GM12892 (cell line): ENCODE measurements at regions not wholly inside any gene's neighbourhood (a gene's known extent, or its start where the extent isn't known, plus 50 kb on each side); places are given as distances from the start of the nearest gene placed in this dataset.

Experiments used
- DNase-seq: peaks from one replicate; pipeline ENCODE4 v3.0.0; 2011; ENCODE audit not compliant: insufficient read length
- FAIRE-seq: peaks from 2 replicates; lab custom pipeline; 2011; peaks lifted over from hg19 to GRCh38; lab: Jason Lieb, UNC
- POLR2A ChIP-seq: IDR thresholded peaks from 2 replicates; pipeline ENCODE4 v1.6.1; 2011; ENCODE audit warnings: low read depth, low read length, control low read depth
- POLR2AphosphoS5 ChIP-seq: IDR thresholded peaks from 2 replicates; pipeline ENCODE4 v1.6.1; 2011; ENCODE audit warnings: low read depth, low read length, control low read depth
- TAF1 ChIP-seq: IDR thresholded peaks from 2 replicates; pipeline ENCODE4 v1.6.1; 2011; ENCODE audit warnings: low read depth, mild to moderate bottlenecking, control low read depth, low read length, borderline replicate concordance

- no peak for DNase-seq
- TF ChIP-seq POLR2AphosphoS5 (no peak), POLR2A (no peak), TAF1 (no peak)
- FAIRE-seq: no peak
Observed at GRCh38 chr10:56927701-56928100, 566.6 kb upstream of the ZWINT start.

DNA sequence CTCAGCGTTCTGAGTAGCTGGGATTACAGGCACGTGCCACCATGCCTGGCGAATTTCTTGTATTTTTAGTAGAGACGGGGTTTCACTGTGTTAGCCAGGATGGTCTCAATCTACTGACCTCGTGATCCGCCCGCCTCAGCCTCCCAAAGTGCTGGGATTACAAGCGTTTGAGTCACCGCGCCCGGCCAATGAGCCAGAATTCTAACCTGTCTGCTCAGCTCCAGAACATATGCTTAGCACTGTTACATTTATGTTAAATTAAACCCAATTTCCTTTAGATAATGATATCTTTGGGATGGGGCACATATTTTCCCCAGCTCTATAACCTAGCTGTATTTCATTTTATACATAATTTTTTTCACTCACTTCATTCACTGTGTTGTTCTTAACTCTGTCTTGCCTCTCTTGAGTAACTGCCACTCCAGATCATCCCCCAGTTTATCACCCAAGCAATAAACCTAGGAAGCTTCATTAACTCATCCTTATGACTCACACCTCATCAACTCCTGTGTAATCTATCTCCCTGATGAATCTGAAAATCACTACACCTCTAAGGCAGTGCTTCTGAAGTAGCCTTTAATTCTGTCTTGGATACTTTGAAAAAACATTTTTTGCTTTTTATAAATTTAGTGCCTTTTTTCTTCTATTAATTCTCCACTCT is 559.7 kb upstream of the ZWINT start:
- no peak for TF ChIP-seq POLR2AphosphoS5
- DNase-seq: no peak
- FAIRE-seq: no peak

GRCh38 chr10:56912043-56912442 is 551.0 kb upstream of the ZWINT start:
- TF ChIP-seq TAF1 (no peak), POLR2AphosphoS5 (no peak), POLR2A (no peak)
- DNase-seq (no peak), FAIRE-seq (no peak)

GRCh38 chr10:56905051-56905450 is 544.0 kb upstream of the ZWINT start:
- DNase-seq: no peak
- no peak for TF ChIP-seq TAF1
- no peak for TF ChIP-seq POLR2A
- TF ChIP-seq POLR2AphosphoS5: no peak
- FAIRE-seq: no peak

GRCh38 chr10:56902554-56902953 is 541.5 kb upstream of the ZWINT start:
- no peak for DNase-seq
- no peak for FAIRE-seq
- TF ChIP-seq POLR2A (no peak), POLR2AphosphoS5 (no peak), TAF1 (no peak)

- no peak for TF ChIP-seq POLR2AphosphoS5
- TF ChIP-seq TAF1: no peak
- no peak for TF ChIP-seq POLR2A
- DNase-seq (no peak), FAIRE-seq (no peak)
Observed at GRCh38 chr10:56895306-56895705, 534.2 kb upstream of the ZWINT start.

DNA sequence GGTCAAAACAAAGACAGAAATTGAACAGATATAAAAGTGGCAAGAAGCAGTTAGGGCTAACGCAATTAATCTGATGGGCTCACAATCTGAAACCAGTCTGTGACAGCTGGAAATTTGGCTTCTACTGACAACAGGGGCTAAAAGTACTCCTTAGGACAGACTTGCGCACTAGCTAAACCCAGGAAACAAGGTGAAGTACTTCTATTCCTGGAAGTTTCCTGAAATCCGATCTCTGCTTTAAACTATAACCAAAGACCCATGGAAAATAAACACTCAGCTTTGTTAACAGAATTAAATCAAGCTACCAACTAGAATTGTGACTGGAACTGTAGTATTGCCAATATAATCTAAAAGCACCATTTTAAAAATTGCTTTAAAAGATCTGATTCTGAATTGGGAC is 520.2 kb upstream of the ZWINT start:
- no peak for DNase-seq

DNA sequence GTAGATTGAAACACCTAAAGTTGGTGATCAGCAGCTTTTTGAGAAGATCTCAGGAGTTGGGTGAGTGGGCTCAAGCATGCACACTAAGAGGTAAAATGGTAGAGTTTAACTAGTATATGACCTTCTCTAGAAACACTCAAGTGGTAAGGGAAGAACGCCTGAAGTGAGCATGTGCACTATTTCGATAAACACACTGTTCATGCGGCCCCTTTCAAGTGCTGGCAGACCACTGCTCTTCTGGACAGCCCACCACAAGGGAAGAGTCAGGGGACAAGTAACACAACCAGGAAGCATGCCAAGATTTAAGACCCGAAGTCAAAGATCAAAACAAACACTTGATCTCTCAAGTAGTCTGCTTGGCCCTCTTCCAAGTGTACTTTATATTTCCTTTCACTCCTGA is 519.5 kb upstream of the ZWINT start:
- FAIRE-seq (no peak), DNase-seq (no peak)
- no peak for TF ChIP-seq POLR2AphosphoS5
- TF ChIP-seq POLR2A: no peak
- TF ChIP-seq TAF1: no peak

More for the DNA sequence above, 520.2 kb upstream of the ZWINT start:
- no peak for FAIRE-seq
- TF ChIP-seq TAF1 (no peak), POLR2AphosphoS5 (no peak), POLR2A (no peak)

- TF ChIP-seq TAF1: no peak
- FAIRE-seq (no peak), DNase-seq (no peak)
Observed at GRCh38 chr10:56874950-56875349, 513.9 kb upstream of the ZWINT start.

DNA sequence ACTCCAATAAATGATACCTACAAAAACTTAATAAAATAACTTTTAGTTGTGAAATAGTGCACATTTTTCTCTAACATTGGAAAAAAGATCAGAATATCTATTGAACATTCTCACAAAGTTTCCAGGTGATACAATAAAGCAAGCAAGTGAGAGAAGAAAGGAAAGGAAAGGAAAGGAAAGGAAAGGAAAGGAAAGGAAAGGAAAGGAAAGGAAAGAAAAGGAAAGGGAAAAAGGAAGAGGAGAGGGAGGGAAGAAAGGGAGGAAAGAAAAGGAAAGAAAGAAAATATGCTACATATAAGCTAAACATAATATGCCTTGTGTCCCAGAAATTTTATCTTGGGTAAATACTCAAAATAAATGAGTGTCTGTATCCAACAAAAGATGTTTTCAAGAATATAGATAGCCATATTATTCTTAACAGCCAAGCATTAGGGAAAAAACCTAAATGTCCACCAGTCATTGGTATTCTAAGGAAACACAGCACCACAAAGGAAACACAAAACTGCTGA is 510.2 kb upstream of the ZWINT start:
- DNase-seq (no peak), FAIRE-seq (no peak)
- no peak for TF ChIP-seq POLR2AphosphoS5

DNA sequence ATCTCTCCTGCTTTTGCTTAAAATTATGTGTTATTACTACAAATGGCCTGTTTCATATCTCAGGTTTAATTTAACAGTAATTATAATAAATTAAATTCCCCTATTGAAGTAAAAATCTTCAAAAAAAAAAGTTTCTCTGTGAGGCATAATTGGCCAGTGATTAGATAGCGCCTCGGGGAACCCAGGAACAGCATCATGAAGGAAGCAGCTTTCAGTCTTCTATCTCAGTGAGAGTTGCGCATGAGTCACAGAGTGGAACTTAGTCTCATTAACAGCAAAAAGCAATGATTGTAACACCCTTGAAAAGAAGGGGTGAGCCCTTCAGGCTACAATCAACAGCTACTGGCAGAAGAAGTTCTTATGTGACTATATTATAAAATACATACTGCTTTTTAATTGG is 506.2 kb upstream of the ZWINT start:
- TF ChIP-seq TAF1 (no peak), POLR2A (no peak), POLR2AphosphoS5 (no peak)
- FAIRE-seq: no peak
- DNase-seq: no peak

- TF ChIP-seq TAF1 (no peak), POLR2AphosphoS5 (no peak), POLR2A (no peak)
- FAIRE-seq (no peak), DNase-seq (no peak)
Observed at GRCh38 chr10:56856569-56856968, 495.5 kb upstream of the ZWINT start.
